SK-N-SH treated with all-trans-retinoic acid at 6 μM for 48 hours (cell line): ENCODE measurements at regions not wholly inside any gene's neighbourhood (a gene's known extent, or its start where the extent isn't known, plus 50 kb on each side); places are given as distances from the start of the nearest gene placed in this dataset.

Experiments
- OSR1 ChIP-seq: fragments of 250-450 bp; sonication (Bioruptor Pico); IDR thresholded peaks from 2 replicates; pipeline ENCODE4 v1.8.0; 2022; ENCODE audit warnings: moderate library complexity, mild to moderate bottlenecking, inconsistent platforms
- PATZ1 ChIP-seq: fragments of 250-450 bp; sonication (Bioruptor Pico); IDR thresholded peaks from 2 replicates; pipeline ENCODE4 v1.8.0; 2020; ENCODE audit warnings: mild to moderate bottlenecking, moderate library complexity, borderline replicate concordance
- ZC3H10 ChIP-seq: fragments of 250-450 bp; sonication (Bioruptor Pico); IDR thresholded peaks from 2 replicates; pipeline ENCODE4 v1.5.1; 2021; ENCODE audit warnings: mild to moderate bottlenecking, moderate library complexity

- TF ChIP-seq ZC3H10 (CRISPR knock-in tag): no peak
- TF ChIP-seq PATZ1 (CRISPR knock-in tag): no peak
- TF ChIP-seq OSR1: no peak
Observed at GRCh38 chr18:6484659-6485058, 69.9 kb upstream of the L3MBTL4 start.
